Erythroblast (primary cell): ENCODE measurements at regions not wholly inside any gene's neighbourhood (a gene's known extent, or its start where the extent isn't known, plus 50 kb on each side); places are given as distances from the start of the nearest gene placed in this dataset.

Experiments
- GATA1 ChIP-seq: IDR thresholded peaks from 2 replicates; pipeline ENCODE4 v1.6.1; 2011; ENCODE audit warnings: low read depth, mild to moderate bottlenecking, control low read depth, low read length, moderate library complexity
- POLR2A ChIP-seq: IDR thresholded peaks from 2 replicates; pipeline ENCODE4 v1.6.1; 2011; ENCODE audit warnings: mild to moderate bottlenecking, low read length

- no peak for TF ChIP-seq POLR2A
- no peak for TF ChIP-seq GATA1
These were observed 315.8 kb upstream of the POM121L12 start for GRCh38 chr7:52719677-52720076.
